GM12875 (cell line): ENCODE measurements at regions not wholly inside any gene's neighbourhood (a gene's known extent, or its start where the extent isn't known, plus 50 kb on each side); places are given as distances from the start of the nearest gene placed in this dataset.

Experiments used
- H3K4me3 ChIP-seq: one replicate; pipeline ENCODE4 v1.5.1; 2011; ENCODE audit warnings: low read depth, low read length, control low read depth
- TF ChIP-seq, protein P1 (sequence below): IDR thresholded peaks from 2 replicates; pipeline ENCODE4 v1.5.1; 2011; ENCODE audit warnings: low read depth, mild to moderate bottlenecking, control low read depth, inconsistent platforms, low read length, moderate library complexity, borderline replicate concordance; ENCODE audit not compliant: insufficient read depth

DNA sequence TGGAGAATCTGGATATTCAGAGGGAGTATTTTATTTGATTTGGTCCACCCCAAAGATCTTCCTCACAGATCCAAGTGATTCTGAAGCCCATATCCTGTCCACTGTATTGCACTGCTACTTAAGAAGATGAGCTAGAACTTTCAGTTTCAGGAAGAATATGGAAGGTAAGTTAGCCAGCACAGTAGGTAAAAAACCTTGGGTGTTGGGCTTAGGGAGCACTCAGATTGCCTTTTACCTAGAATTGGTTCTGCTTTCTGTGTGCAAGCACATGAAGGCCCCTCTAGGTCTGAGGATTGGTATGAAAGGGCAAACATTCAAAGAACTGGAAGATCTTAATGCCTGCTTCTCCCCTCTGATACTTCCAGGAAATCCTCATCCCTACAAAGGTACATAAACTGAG lies 146.7 kb upstream of the COL1A2 start:
- H3K4me3 ChIP-seq, result no peak overlapping the region
- TF ChIP-seq, protein P1, sequence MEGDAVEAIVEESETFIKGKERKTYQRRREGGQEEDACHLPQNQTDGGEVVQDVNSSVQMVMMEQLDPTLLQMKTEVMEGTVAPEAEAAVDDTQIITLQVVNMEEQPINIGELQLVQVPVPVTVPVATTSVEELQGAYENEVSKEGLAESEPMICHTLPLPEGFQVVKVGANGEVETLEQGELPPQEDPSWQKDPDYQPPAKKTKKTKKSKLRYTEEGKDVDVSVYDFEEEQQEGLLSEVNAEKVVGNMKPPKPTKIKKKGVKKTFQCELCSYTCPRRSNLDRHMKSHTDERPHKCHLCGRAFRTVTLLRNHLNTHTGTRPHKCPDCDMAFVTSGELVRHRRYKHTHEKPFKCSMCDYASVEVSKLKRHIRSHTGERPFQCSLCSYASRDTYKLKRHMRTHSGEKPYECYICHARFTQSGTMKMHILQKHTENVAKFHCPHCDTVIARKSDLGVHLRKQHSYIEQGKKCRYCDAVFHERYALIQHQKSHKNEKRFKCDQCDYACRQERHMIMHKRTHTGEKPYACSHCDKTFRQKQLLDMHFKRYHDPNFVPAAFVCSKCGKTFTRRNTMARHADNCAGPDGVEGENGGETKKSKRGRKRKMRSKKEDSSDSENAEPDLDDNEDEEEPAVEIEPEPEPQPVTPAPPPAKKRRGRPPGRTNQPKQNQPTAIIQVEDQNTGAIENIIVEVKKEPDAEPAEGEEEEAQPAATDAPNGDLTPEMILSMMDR, result no peak

DNA sequence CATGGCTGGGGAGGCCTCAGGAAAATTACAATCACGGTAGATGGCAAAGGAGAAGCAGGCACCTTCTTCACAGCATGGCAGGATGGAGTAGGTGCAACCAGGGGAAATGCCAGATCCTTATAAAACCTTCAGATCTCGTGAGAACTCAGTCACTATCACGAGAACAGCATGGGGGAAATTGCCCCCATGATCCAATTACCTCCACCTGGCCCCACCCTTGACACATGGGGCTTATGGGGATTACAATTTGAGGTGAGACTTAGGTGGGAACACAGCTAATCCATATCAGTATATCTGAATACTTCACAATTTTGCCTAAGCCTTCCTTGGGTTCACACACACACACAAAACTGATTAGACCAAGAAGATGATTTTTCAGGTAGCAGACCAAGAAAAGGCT lies 145.1 kb upstream of the COL1A2 start:
- TF ChIP-seq, protein P1, result no peak
- no peak overlapping the region for H3K4me3 ChIP-seq

DNA sequence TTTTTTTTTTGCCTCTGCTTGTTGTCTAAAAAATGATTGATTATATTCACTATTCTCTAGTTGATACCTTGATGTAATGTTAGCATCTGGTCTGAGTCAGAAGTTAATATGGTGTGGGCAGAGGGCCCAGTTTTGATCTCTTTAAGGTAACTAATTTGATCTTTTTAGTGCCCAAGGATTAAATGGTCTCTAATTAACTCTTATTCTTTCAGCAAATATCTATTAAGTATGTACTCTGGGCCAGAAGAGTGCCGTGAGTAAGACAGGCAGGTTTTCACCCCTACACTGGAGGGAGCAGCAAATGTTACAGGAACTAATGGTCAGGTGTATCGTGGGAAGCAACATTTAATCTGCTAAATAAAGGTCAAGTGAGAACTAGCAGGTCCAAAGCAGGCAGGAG lies 144.6 kb upstream of the COL1A2 start:
- no peak overlapping the region for H3K4me3 ChIP-seq
- TF ChIP-seq, protein P1, result no peak

DNA sequence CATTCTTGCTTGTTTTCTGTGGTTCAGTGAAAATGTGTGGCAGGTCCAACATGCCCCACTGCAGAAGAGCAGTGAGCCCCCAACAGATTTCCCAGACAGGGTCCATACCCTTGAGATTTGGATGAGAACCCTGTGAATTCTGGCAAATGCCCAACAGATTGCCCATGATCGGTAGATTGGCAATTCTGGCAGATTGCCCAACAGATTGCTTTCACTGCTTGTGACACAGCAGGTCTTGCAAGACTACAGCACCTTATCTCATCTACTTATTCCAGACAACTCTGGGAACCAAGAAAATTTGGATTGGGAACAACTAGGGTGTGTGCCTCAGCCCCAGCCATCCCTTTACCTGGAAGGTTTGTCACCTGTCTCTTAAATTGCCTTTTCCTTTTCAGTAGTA lies 143.7 kb upstream of the COL1A2 start:
- TF ChIP-seq, protein P1, result no peak
- no peak overlapping the region for H3K4me3 ChIP-seq

DNA sequence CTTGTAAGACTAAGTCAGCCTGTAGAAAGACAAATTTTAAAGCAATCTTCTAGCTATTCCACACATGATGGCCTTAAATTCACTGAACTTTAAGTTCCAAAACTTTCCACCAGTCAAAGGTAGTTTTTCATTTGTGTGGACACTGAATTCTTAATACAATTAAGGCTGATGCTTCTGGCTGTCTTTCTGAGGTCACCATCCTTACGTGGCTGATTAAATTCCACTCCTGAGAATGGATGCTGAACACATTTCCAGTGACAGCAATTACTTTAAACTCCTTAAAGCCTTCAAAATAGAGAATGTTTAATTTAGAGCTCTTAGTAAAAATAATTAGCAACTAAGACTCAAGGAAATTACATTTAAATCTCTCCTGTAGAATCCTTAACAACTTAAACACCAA lies 142.6 kb upstream of the COL1A2 start:
- TF ChIP-seq, protein P1, result no peak

DNA sequence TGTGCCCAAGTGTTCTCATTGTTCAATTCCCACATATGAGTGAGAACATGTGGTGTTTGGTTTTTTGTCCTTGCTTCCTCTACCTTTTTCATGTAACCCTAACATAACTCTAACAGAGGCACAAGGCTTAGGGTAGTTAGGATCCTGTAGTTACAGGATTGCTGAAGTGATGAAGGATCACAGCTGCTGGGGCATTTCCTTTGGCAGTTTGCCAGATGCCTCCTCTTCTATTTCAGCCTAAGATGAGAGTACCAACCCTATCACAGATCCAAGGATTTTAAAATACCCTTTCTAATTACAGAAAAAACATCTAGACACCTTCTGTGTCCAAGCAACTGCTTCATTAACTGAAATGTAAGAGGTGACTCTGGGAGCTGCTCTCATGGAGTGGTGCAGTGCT lies 141.7 kb upstream of the COL1A2 start:
- H3K4me3 ChIP-seq, result no peak overlapping the region
- TF ChIP-seq, protein P1, result no peak

More for the DNA sequence above, 142.6 kb upstream of the COL1A2 start:
- H3K4me3 ChIP-seq, result no peak overlapping the region

DNA sequence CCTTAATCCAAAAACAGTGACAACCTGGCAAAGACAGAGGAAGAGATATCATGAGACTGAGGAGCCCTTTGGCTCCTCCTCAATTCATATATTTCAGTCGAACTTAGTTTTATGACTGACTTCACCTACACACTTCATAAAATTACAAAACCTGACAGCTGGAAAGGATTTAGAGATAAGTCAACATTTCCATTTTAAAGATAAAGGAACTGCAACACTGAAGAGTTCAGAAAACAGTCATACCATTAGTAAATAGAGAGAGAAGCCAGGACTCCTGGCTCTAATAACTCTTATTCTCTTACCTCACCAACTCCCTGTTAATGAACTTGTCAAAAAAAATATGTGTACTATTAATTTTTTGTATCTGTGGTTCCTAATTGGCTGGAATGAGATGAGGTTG lies 141.0 kb upstream of the COL1A2 start:
- TF ChIP-seq, protein P1, result no peak
- no peak overlapping the region for H3K4me3 ChIP-seq
